ENCODE measurements at regions not wholly inside any gene's neighbourhood (a gene's known extent, or its start where the extent isn't known, plus 50 kb on each side); places are given as distances from the start of the nearest gene placed in this dataset.

DNA sequence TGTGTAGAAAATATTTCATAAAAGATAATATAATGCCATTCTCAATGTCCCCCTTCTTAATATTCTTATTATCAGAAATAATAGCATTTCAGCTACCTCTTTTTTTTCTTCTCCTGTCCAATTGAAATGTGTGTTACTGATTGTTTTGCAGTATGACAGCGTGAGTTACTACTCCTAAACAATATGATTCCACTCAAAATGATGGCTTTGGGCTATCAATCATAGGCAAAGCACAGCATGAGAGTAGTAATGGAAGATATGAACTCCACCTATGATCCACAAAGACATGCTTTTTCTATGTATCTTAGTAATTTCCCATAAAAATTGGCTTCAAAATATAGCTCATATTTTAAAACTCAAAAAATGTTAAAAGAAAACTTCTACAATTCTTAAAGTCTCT is 867.3 kb upstream of the NUDT12 start (continued):
- TF ChIP-seq, protein P1, sequence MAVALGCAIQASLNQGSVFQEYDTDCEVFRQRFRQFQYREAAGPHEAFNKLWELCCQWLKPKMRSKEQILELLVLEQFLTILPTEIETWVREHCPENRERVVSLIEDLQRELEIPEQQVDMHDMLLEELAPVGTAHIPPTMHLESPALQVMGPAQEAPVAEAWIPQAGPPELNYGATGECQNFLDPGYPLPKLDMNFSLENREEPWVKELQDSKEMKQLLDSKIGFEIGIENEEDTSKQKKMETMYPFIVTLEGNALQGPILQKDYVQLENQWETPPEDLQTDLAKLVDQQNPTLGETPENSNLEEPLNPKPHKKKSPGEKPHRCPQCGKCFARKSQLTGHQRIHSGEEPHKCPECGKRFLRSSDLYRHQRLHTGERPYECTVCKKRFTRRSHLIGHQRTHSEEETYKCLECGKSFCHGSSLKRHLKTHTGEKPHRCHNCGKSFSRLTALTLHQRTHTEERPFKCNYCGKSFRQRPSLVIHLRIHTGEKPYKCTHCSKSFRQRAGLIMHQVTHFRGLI (tag by site-specific recombination; IDR thresholded peaks at IDR 0.05), result no peak
- no peak for TF ChIP-seq GLI4 (tag by site-specific recombination; IDR thresholded peaks at IDR 0.05)

DNA sequence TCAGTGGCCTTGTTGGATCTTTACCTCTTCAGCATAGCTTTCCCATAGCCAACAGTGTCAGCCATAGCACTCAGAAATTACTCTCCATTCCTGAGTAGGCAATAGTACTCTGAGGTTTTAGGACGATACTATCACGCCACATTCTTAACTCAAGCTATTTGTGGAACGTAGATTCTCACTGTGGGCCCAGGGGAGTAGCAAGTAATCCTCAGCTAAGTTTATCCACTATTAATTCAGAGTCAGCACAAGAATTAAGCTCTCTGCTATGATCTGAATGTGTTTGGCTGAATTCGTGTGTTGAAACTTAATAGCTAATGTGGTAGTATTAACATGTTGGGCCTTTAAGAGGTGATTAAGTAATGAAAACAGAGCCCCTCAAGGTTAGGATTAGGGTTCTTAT is 858.8 kb upstream of the NUDT12 start:
- Histone ChIP-seq H3K27ac (ENCODE audit: extremely low read depth, low read depth, low read length) (no peak overlapping the region), H3K4me3 (ENCODE audit: low read depth, low read length) (no peak overlapping the region), H3K36me3 (ENCODE audit: control insufficient read depth in 2 of 2, insufficient read depth in 1 of 2, low read length in 2 of 2) (no peaks in the 10 kb centered on the region), H3K9me3 (ENCODE audit: control insufficient read depth, insufficient read depth, low read depth, low read length) (no peaks in the 10 kb centered on the region), H3K4me1 (ENCODE audit: control insufficient read depth, insufficient read depth, low read length) (no peaks in the 10 kb centered on the region)
- POLR2A ChIA-PET, result no interaction called here
- TF ChIP-seq BCL11B (tag by site-specific recombination; IDR thresholded peaks at IDR 0.05; ENCODE audit: low read depth) (no peak), ZNF660 (tag by site-specific recombination; IDR thresholded peaks at IDR 0.05) (no peak), MEIS1 (CRISPR knock-in tag; IDR thresholded peaks at IDR 0.05; ENCODE audit: borderline replicate concordance) (no peak), KLF9 (tag by site-specific recombination; IDR thresholded peaks at IDR 0.05; ENCODE audit: low read depth) (no peak), TCF7L2 (IDR thresholded peaks at IDR 0.05; ENCODE audit: borderline replicate concordance, low read depth, low read length) (no peak), ZNF266 (tag by site-specific recombination; IDR thresholded peaks at IDR 0.05; ENCODE audit: low read depth) (no peak), ZNF48 (tag by site-specific recombination; IDR thresholded peaks at IDR 0.05) (no peak), ZNF843 (tag by site-specific recombination; IDR thresholded peaks at IDR 0.05) (no peak), ZFHX2 (tag by site-specific recombination; conservative IDR thresholded peaks at IDR 0.05) (no peak), ZNF555 (tag by site-specific recombination; conservative IDR thresholded peaks at IDR 0.05) (no peak), ZNF10 (tag by site-specific recombination; IDR thresholded peaks at IDR 0.05) (no peak), ZSCAN23 (tag by site-specific recombination; IDR thresholded peaks at IDR 0.05) (no peak), ZFP3 (tag by site-specific recombination; IDR thresholded peaks at IDR 0.05; ENCODE audit: low read depth) (no peak), SP3 (tag by site-specific recombination; IDR thresholded peaks at IDR 0.05) (no peak), ZNF146 (tag by site-specific recombination; IDR thresholded peaks at IDR 0.05) (no peak), ZFP69B (tag by site-specific recombination; IDR thresholded peaks at IDR 0.05) (no peak)
- TF ChIP-seq, protein P1 (tag by site-specific recombination; IDR thresholded peaks at IDR 0.05), result no peak
- TF ChIP-seq, protein P2, sequence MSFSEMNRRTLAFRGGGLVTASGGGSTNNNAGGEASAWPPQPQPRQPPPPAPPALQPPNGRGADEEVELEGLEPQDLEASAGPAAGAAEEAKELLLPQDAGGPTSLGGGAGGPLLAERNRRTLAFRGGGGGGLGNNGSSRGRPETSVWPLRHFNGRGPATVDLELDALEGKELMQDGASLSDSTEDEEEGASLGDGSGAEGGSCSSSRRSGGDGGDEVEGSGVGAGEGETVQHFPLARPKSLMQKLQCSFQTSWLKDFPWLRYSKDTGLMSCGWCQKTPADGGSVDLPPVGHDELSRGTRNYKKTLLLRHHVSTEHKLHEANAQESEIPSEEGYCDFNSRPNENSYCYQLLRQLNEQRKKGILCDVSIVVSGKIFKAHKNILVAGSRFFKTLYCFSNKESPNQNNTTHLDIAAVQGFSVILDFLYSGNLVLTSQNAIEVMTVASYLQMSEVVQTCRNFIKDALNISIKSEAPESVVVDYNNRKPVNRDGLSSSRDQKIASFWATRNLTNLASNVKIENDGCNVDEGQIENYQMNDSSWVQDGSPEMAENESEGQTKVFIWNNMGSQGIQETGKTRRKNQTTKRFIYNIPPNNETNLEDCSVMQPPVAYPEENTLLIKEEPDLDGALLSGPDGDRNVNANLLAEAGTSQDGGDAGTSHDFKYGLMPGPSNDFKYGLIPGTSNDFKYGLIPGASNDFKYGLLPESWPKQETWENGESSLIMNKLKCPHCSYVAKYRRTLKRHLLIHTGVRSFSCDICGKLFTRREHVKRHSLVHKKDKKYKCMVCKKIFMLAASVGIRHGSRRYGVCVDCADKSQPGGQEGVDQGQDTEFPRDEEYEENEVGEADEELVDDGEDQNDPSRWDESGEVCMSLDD (tag by site-specific recombination; IDR thresholded peaks at IDR 0.05), result no peak
- TF ChIP-seq, protein P3, sequence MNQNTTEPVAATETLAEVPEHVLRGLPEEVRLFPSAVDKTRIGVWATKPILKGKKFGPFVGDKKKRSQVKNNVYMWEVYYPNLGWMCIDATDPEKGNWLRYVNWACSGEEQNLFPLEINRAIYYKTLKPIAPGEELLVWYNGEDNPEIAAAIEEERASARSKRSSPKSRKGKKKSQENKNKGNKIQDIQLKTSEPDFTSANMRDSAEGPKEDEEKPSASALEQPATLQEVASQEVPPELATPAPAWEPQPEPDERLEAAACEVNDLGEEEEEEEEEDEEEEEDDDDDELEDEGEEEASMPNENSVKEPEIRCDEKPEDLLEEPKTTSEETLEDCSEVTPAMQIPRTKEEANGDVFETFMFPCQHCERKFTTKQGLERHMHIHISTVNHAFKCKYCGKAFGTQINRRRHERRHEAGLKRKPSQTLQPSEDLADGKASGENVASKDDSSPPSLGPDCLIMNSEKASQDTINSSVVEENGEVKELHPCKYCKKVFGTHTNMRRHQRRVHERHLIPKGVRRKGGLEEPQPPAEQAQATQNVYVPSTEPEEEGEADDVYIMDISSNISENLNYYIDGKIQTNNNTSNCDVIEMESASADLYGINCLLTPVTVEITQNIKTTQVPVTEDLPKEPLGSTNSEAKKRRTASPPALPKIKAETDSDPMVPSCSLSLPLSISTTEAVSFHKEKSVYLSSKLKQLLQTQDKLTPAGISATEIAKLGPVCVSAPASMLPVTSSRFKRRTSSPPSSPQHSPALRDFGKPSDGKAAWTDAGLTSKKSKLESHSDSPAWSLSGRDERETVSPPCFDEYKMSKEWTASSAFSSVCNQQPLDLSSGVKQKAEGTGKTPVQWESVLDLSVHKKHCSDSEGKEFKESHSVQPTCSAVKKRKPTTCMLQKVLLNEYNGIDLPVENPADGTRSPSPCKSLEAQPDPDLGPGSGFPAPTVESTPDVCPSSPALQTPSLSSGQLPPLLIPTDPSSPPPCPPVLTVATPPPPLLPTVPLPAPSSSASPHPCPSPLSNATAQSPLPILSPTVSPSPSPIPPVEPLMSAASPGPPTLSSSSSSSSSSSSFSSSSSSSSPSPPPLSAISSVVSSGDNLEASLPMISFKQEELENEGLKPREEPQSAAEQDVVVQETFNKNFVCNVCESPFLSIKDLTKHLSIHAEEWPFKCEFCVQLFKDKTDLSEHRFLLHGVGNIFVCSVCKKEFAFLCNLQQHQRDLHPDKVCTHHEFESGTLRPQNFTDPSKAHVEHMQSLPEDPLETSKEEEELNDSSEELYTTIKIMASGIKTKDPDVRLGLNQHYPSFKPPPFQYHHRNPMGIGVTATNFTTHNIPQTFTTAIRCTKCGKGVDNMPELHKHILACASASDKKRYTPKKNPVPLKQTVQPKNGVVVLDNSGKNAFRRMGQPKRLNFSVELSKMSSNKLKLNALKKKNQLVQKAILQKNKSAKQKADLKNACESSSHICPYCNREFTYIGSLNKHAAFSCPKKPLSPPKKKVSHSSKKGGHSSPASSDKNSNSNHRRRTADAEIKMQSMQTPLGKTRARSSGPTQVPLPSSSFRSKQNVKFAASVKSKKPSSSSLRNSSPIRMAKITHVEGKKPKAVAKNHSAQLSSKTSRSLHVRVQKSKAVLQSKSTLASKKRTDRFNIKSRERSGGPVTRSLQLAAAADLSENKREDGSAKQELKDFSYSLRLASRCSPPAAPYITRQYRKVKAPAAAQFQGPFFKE (tag by site-specific recombination; IDR thresholded peaks at IDR 0.05; ENCODE audit: borderline replicate concordance), result no peak
- CTCF ChIA-PET, result interaction anchor here (1.3 kb wide), 1 partner anchor 9 kb away, joined by 3 read pairs; no protein-coding TSS in a partner anchor

Measured in HEK293 (cell line).